ENCODE measurements at regions not wholly inside any gene's neighbourhood (a gene's known extent, or its start where the extent isn't known, plus 50 kb on each side); places are given as distances from the start of the nearest gene placed in this dataset.
A peak's percentile ranks its signal among the peaks of the same experiment; 100 is the strongest.

DNA sequence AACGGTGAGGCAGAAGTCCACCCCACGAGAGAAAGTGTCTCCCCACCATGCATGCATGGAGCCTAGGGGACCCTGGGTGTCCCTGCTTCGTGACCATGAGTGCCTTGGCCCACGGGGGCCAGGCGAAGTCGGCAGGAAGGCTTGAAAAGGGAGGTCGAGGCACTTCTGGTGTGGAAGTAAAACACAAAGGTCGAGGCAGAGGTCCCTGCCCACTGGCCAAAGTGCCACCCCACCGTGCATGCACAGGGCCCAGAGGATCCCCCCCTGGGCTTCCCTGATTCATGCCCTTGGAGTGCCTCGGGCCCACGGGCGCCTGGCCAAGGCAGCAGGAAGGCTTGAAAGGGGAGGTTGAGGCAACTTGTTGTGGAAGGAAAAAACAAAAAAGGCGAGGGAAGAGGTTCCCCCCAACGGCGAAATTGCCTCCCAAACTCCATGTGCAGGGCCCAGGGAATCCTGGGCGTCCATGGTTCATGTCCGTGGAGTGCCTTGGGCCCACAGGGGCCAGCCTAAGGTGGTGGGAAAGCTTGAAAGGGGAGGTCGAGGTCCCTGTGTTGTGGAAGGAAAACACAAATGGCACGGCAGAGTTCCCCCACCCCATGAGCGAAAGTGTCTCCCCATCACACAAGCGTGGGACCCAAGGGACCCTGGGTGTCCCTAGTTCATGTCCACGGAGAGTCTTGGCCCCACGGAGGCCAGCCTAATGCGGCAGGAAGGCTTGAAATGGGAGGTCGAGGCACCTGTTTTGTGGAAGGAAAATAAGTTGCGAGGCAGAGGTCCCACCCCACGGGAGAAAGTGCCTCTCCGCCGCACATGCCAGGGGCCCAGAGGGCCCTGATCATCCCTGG, 372.1 kb downstream of the ALG10 start:
- no peak overlapping the region for H3K27ac ChIP-seq (ENCODE audit: low read length)
- H3K27me3 ChIP-seq (ENCODE audit: low read depth, low read length) = no peaks in the 10 kb centered on the region
- H3K36me3 ChIP-seq (ENCODE audit: control insufficient read depth in 1 of 2, insufficient read depth in 2 of 2, low read length in 2 of 2) = no peaks in the 10 kb centered on the region
- peaks cover 0 to 65% of the 10 kb centered on the region in 2 donors for H3K9me3 ChIP-seq (ENCODE audit: control insufficient read depth in 1 of 2, low read length in 2 of 2)
- no peak overlapping the region for H3K4me3 ChIP-seq (ENCODE audit: low read depth in 1 of 2, low read length in 2 of 2)
- H3K4me1 ChIP-seq (ENCODE audit: control insufficient read depth in 1 of 2, insufficient read depth in 2 of 2, low read length in 2 of 2) = no peaks in the 10 kb centered on the region

GRCh38 chr12:34395056-34396005, 373.0 kb downstream of the ALG10 start:
- H3K4me1 ChIP-seq (ENCODE audit: control insufficient read depth in 1 of 2, insufficient read depth in 2 of 2, low read length in 2 of 2) = no peaks in the 10 kb centered on the region
- H3K27ac ChIP-seq (ENCODE audit: low read length) = no peak overlapping the region
- no peaks in the 10 kb centered on the region for H3K27me3 ChIP-seq (ENCODE audit: low read depth, low read length)
- no peak overlapping the region for H3K4me3 ChIP-seq (ENCODE audit: low read depth in 1 of 2, low read length in 2 of 2)
- no peaks in the 10 kb centered on the region for H3K36me3 ChIP-seq (ENCODE audit: control insufficient read depth in 1 of 2, insufficient read depth in 2 of 2, low read length in 2 of 2)
- peaks cover 0 to 71% of the 10 kb centered on the region in 2 donors for H3K9me3 ChIP-seq (ENCODE audit: control insufficient read depth in 1 of 2, low read length in 2 of 2)

DNA sequence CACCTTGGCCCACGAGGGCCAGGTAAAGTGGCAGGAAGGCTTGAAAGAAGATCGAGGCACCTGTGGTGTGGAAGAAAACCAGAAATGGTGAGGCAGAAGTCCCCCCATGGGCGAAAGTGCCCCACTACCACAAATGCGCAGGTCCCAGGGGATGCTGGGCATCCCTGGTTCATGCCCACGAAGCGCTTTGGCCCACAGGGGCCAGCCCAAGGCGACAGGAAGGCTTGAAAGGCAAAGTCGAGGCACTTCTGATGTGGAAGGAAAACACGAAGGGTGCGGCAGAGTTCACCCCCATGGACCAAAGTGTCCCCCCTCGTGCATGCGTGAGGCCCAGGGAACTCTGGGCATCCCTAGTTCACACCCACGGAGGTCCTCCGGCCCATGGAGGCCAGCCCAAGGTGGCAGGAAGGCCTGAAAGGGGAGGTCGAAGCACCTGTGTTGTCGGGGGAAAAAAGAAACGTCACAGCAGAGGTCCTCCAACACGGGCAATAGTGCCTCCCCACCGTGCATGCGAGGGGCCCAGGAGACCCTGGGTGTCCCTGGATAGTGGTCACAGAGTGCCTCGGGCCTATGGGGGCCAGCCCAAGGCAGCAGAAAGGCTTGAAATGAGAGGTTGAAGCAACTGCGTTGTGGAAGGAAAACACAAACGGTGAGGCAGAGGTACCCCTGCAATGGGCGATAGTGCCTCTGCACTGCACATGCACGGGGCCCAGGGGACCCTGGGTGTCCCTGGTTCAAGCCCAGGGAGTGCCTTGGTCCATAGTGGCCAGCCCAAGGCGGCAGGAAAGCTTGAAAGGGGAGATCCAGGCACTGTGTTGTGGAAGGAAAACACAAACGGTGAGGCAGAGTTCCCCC, 373.9 kb downstream of the ALG10 start:
- H3K4me1 ChIP-seq (ENCODE audit: control insufficient read depth in 1 of 2, insufficient read depth in 2 of 2, low read length in 2 of 2) = no peaks in the 10 kb centered on the region
- no peaks in the 10 kb centered on the region for H3K36me3 ChIP-seq (ENCODE audit: control insufficient read depth in 1 of 2, insufficient read depth in 2 of 2, low read length in 2 of 2)
- no peak overlapping the region for H3K27ac ChIP-seq (ENCODE audit: low read length)
- peaks cover 0 to 70% of the 10 kb centered on the region in 2 donors for H3K9me3 ChIP-seq (ENCODE audit: control insufficient read depth in 1 of 2, low read length in 2 of 2)
- H3K27me3 ChIP-seq (ENCODE audit: low read depth, low read length) = no peaks in the 10 kb centered on the region
- peak overlapping the region in 1 of 2 donors; percentile 1 for H3K4me3 ChIP-seq (ENCODE audit: low read depth in 1 of 2, low read length in 2 of 2)

DNA sequence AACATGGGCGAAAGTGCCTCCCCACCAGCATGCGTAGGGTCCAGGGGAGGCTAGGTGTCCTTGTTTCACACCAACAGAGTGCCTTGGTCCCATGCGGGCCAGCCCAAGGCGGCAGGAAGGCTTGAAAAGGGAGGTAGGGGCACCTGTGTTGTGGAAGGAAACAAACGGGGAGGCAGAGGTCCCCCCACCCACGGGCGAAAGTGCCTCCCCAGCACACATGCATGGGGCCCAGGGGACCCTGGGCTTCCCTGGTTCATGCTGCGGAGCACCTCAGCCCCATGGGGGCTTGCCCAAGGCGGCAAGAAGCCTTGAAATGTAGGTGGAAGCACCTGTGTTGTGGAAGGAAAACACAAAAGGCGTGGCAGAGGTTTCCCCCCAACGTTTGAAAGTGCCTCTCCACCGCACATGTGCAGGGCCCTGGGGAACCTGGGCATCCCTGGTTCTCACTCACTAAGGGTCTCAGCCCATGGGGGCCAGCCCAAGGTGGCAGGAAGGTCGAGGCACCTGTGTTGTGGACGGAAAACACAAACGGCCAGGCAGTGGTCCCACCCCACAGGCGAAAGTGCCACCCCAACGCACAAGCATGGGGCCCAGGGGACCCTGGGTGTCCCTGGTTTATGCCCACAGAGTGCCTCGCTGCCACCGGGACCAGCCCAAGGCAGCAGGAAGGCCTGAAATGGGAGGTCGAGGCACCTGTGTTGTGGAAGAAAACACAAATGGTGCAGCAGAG, 374.7 kb downstream of the ALG10 start:
- Histone ChIP-seq H3K9me3 (ENCODE audit: control insufficient read depth in 1 of 2, low read length in 2 of 2) (peaks cover 0 to 73% of the 10 kb centered on the region in 2 donors), H3K27ac (ENCODE audit: low read length) (no peak overlapping the region), H3K27me3 (ENCODE audit: low read depth, low read length) (no peaks in the 10 kb centered on the region), H3K4me1 (ENCODE audit: control insufficient read depth in 1 of 2, insufficient read depth in 2 of 2, low read length in 2 of 2) (no peaks in the 10 kb centered on the region), H3K36me3 (ENCODE audit: control insufficient read depth in 1 of 2, insufficient read depth in 2 of 2, low read length in 2 of 2) (no peaks in the 10 kb centered on the region), H3K4me3 (ENCODE audit: low read depth in 1 of 2, low read length in 2 of 2) (peak overlapping the region in 1 of 2 donors; percentile 1)

- H3K9me3 ChIP-seq (ENCODE audit: control insufficient read depth in 1 of 2, low read length in 2 of 2) = peaks cover 0 to 75% of the 10 kb centered on the region in 2 donors
- H3K4me3 ChIP-seq (ENCODE audit: low read depth in 1 of 2, low read length in 2 of 2) = peak overlapping the region in 1 of 2 donors; percentile 27
- H3K36me3 ChIP-seq (ENCODE audit: control insufficient read depth in 1 of 2, insufficient read depth in 2 of 2, low read length in 2 of 2) = no peaks in the 10 kb centered on the region
Measured at GRCh38 chr12:34397591-34398365, 375.5 kb downstream of the ALG10 start.

GRCh38 chr12:34398366-34398705, 376.0 kb downstream of the ALG10 start:
- Histone ChIP-seq H3K4me1 (ENCODE audit: control insufficient read depth in 1 of 2, insufficient read depth in 2 of 2, low read length in 2 of 2) (no peaks in the 10 kb centered on the region), H3K9me3 (ENCODE audit: control insufficient read depth in 1 of 2, low read length in 2 of 2) (peaks cover 0 to 79% of the 10 kb centered on the region in 2 donors), H3K27me3 (ENCODE audit: low read depth, low read length) (no peaks in the 10 kb centered on the region), H3K27ac (ENCODE audit: low read length) (no peak overlapping the region), H3K4me3 (ENCODE audit: low read depth in 1 of 2, low read length in 2 of 2) (peak overlapping the region in 1 of 2 donors; percentile 27), H3K36me3 (ENCODE audit: control insufficient read depth in 1 of 2, insufficient read depth in 2 of 2, low read length in 2 of 2) (no peaks in the 10 kb centered on the region)

More at GRCh38 chr12:34397591-34398365, 375.5 kb downstream of the ALG10 start:
- H3K27ac ChIP-seq (ENCODE audit: low read length) = no peak overlapping the region
- H3K27me3 ChIP-seq (ENCODE audit: low read depth, low read length) = no peaks in the 10 kb centered on the region
- no peaks in the 10 kb centered on the region for H3K4me1 ChIP-seq (ENCODE audit: control insufficient read depth in 1 of 2, insufficient read depth in 2 of 2, low read length in 2 of 2)

DNA sequence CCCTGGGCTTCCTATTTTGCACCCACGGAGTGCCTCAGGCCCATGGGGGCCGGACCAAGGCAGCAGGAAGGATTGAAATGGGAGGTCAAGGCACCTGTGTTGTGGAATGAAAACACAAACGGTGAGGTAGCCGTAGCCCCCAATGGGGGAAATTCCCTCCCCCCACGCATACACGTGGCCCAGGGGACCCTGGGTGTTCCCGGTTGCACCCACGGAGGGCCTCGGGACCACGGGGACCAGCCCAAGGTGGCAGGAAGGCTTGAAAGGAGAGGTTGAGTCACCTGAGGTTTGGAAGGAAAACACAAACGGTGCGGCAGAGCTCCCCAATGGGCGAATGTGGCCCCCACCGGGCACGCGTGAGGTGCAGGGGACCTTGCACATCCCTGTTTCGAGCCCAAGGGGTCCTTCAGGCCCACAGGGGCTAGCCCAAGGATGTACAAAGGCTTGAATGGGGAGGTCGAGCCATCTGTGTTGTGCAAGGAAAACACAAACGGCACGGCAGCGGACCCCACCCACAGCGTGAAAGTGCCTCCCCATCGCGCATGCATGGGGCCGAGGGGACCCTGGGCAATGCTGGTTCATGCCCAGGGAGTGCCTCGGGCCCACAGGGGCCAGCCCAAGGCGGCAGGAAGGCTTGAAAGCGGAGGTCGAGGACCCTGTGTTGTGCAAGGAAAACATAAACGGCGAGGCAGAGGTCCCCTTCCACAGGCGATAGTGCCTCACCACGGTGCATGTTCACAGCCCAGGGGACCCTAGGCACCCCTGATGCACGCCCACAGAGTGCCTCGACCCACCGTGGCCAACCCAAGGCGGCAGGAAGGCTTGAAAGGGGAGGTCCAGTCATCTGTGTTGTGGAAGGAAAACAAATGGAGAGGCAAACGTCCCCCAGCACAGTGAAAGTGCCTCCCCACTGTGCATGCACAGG, 376.7 kb downstream of the ALG10 start:
- H3K36me3 ChIP-seq (ENCODE audit: control insufficient read depth in 1 of 2, insufficient read depth in 2 of 2, low read length in 2 of 2) = no peaks in the 10 kb centered on the region
- peak overlapping the region in 1 of 2 donors; percentile 27 for H3K4me3 ChIP-seq (ENCODE audit: low read depth in 1 of 2, low read length in 2 of 2)
- H3K27me3 ChIP-seq (ENCODE audit: low read depth, low read length) = no peaks in the 10 kb centered on the region
- H3K9me3 ChIP-seq (ENCODE audit: control insufficient read depth in 1 of 2, low read length in 2 of 2) = peaks cover 0 to 84% of the 10 kb centered on the region in 2 donors
- no peak overlapping the region for H3K27ac ChIP-seq (ENCODE audit: low read length)
- no peaks in the 10 kb centered on the region for H3K4me1 ChIP-seq (ENCODE audit: control insufficient read depth in 1 of 2, insufficient read depth in 2 of 2, low read length in 2 of 2)

DNA sequence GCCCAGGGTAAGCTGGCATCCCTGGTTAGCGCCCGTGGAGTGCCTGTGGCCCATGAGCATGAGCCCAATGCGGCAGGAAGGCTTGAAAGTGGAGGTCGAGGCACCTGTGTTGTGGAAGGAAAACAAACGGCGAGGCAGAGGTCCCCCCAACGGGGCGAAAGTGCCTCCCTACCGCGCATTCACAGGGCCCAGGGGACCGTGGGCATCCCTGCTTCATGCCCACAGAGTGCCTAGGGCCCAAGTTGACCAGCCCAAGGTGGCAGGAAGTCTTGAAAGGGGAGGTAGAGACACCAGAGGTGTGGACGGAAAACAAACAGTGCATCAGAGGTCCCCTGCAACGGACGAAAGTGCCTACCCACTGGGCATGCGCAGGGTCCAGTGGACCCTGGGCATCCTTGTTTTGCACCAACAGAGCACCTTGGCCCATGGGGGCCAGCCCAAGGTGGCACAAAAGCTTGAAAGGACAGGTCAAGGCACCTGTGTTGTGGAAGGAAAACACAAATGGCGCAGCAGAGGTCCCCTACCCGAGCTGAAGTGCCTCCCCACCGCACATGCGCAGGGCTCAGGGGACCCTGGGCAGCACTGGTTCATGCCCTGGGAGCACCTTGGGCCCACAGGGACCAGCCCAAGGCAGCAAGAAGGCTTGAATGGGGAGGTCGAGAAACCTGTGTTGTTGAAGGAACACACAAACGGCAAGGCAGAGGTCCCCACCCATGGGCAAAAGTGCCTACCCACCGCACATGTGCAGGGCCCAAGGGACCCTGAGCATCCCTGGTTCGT, 377.5 kb downstream of the ALG10 start:
- Histone ChIP-seq H3K4me1 (ENCODE audit: control insufficient read depth in 1 of 2, insufficient read depth in 2 of 2, low read length in 2 of 2) (no peaks in the 10 kb centered on the region), H3K4me3 (ENCODE audit: low read depth in 1 of 2, low read length in 2 of 2) (peak overlapping the region in 1 of 2 donors; percentile 1), H3K27me3 (ENCODE audit: low read depth, low read length) (no peaks in the 10 kb centered on the region), H3K9me3 (ENCODE audit: control insufficient read depth in 1 of 2, low read length in 2 of 2) (peaks cover 0 to 86% of the 10 kb centered on the region in 2 donors), H3K36me3 (ENCODE audit: control insufficient read depth in 1 of 2, insufficient read depth in 2 of 2, low read length in 2 of 2) (no peaks in the 10 kb centered on the region), H3K27ac (ENCODE audit: low read length) (no peak overlapping the region)

DNA sequence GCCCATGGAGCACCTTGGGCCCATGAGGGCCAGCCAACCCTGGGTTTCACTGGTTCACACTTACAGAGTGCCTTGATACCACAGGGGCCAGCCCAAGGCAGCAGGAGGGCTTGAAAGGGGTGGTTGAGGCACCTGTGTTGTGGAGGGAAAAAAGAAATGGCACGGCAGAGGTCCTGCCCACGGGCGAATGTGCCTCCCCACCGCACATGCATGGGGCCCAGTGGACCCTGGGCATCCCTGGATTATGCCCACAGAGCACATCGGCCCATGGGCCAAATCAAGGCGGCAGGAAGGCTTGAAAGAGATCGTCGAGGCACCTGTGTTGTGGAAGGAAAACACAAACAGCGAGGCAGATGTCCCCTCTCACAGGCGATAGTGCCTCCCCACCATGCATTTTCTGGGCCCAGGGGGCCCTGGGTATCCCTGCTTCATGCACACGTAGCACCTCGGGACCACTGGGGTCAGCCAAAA, 378.1 kb downstream of the ALG10 start:
- H3K4me1 ChIP-seq (ENCODE audit: control insufficient read depth in 1 of 2, insufficient read depth in 2 of 2, low read length in 2 of 2) = no peaks in the 10 kb centered on the region
- H3K4me3 ChIP-seq (ENCODE audit: low read depth in 1 of 2, low read length in 2 of 2) = peak overlapping the region in 1 of 2 donors; percentile 1
- H3K27ac ChIP-seq (ENCODE audit: low read length) = no peak overlapping the region
- H3K9me3 ChIP-seq (ENCODE audit: control insufficient read depth in 1 of 2, low read length in 2 of 2) = peaks cover under 1 to 86% of the 10 kb centered on the region in 2 donors
- no peaks in the 10 kb centered on the region for H3K27me3 ChIP-seq (ENCODE audit: low read depth, low read length)
- no peaks in the 10 kb centered on the region for H3K36me3 ChIP-seq (ENCODE audit: control insufficient read depth in 1 of 2, insufficient read depth in 2 of 2, low read length in 2 of 2)

All from muscle layer of duodenum (tissue), 2 donors.